ENCODE measurements at regions not wholly inside any gene's neighbourhood (a gene's known extent, or its start where the extent isn't known, plus 50 kb on each side); places are given as distances from the start of the nearest gene placed in this dataset.

DNA sequence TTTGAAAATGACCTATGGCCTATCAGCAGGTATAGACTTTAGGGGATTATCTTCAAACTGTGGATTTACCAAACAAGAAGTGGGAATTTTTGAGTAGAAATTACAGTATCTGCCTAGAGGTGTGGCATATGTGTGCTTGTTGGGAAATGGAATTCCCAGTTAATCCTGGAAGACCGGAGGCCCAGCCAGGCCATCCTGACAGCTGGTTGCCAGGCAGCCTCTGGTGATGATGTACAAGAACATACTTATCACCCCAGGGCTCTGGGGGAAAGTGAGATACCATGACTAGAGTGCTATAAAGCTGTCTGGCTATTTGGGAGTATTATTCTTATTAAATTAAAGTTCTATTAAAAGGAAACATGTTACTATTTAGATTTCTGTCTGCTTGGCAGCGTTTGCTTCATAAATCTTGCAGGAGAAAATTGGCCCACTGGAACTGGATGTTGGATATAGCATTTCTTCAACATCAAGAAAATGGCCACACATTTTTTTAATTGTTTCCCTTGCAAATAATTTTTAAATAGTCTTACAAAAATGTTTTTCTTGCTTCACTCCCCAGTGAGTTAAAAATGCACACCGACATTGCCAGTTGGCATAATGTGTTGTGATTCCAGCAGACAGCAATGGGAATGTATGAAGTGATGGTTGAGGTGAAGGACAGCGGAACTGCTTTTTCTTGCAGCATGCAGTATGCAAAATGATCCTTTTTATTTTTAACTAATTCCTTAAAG, 187.8 kb downstream of the MYLK4 start:
- no peak for DNase-seq

DNA sequence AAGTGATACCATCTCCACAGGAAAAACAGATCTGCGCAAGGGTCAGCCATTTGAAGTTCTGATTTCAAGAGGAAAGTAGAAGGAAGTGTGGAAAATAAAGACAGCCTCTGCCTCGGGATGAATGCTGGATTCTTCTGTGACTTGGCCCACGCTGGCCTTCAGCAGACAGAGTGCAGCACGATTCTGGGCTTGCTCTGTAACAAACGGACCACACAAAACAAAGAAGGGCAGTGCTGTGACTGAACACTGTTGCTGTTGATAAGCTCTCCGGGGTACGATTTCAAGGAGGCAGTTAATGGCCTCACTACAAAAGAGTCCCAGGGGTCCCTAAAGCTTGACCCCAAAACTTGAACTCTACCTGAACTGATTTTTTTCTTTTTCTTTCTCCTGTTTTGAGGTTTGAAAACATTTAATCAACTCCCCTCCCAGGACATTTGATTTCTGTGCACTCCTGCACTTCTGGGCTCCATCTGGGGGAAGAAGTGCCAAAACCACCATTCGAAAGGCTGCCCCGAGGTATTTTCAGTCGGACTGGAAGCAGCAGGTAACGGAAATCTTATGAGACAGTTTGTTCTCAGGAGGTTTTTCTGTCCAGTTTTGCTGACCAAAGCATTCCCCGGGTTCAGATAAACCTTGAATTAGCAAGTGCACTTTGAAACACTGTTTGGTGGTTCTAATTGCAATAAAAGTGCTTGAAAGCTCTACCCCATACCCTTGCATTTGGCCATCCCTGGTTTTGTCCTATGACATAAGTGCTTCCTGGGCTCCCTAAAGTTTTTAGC, 189.6 kb downstream of the MYLK4 start:
- DNase-seq: no peak

DNA sequence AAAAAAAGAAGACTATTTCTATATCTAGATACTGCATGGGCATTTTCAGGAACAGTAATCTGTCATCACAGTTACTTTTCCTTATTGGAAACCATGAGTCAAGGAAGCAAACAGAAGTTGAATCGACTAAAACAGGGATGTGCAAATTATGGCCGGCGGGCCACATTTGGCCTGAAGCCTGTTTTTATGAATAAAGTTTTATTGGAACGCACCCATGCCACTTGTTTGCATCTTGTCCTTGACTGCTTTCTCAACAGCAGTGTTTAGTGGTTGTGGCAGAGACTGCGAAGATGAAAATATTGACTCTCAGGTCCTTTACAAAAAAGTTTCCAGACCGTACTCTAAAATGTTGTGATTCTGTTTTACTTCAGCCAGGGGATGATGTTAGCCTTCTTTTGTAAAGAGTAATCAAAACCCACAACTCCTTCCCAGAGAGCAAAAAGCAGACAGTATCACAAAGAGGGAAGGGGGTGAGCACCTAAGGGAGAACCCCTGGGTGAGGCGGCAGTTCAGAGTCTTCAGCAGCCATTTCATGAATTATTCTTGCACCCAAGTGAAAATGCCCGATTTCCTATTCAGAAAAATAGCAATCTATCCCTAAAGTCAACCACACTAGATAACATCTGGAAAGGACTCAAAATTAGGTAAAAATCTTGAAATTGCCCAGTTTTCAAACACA, 190.4 kb downstream of the MYLK4 start:
- no peak for DNase-seq

DNA sequence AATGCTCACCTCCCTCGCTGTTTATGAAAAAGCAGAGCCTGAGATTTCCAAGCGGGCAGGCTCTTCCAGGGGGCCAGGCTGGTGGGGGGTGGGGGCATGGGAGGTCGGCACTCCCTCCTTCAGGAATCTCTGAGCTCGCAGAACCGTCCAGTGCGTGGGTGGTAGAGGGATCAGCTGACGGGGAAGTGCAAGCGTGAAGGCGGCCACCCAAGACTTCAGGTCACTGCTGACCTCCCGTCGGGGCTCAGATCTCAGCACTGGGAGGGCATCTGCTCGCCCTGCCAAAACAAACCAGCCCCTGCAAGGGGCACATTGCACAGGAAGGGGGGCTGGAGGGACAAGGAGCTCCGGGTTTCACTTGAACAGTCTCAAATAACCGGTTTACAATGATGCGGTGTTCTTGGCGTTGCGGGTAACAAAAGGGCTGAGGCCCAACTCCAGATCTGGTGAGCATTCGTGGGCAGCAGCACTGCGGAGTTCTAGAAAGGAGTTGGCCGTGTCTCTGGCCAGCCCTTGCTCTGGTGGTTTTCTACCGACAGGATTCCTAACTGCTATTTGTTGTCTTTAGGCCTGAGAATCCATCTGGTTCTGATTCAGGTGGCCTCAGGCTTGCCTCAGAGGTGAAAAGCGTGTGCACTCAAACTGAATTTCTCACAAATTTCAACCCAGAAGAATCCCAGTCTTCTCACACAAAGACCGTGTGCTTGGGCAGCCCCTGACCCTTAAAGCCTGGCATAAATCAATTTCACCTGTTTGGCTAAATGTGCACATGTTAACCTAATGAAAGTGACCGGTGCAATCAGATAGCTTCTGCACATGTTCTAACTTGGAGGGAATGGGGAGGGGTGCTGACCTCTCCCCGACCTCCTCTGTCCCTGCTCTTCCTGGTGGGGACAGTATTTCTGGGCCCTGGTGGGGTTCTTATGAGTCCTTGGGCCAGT, 191.6 kb downstream of the MYLK4 start:
- no peak for DNase-seq

- DNase-seq: no peak
Observed at GRCh38 chr6:2558098-2558680, 192.5 kb downstream of the MYLK4 start.

DNA sequence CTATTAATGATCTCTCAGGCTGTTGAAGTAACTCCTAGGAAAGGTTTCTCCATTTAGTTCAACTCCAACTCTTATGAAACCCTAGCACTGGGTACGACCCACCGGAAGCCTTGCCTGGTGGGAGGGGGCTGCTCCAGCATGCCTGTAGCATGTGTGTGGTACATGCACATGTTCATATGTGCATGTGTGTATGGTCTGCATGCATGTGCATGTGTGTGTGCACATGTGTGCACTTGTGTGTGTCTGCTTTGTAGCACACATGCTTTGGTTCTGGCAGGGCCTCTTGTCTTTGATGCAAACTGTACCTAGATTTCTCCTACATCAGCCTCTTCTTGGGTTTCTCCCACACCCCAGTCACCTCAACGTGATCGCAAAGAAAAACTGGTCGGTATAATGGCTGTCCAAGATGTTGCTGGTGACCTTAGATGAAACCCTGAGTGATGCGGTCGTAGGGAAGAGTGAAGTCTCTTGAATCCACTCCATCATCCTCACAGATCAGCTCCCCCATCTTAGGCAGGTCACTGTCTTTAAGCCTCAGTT, 193.5 kb downstream of the MYLK4 start:
- DNase-seq: no peak

DNA sequence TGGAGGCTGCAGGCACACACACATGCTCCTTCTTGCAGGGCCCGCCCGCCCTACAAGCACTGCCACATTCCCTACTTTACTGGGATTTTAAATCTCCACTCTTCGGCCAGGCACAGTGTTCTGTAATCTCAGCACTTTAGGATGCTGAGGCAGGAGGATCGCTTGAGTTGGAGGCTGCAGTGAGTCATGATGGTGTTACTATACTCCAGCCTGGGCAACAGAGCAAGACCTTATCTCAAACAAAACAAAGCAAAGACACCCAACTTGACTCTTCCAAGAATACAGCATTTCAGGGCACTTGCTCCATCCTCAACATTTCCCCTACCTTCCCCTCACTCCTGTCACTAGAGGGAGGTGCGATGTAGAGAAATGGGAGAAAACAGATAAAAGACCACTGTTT, 194.0 kb downstream of the MYLK4 start:
- DNase-seq: no peak

DNA sequence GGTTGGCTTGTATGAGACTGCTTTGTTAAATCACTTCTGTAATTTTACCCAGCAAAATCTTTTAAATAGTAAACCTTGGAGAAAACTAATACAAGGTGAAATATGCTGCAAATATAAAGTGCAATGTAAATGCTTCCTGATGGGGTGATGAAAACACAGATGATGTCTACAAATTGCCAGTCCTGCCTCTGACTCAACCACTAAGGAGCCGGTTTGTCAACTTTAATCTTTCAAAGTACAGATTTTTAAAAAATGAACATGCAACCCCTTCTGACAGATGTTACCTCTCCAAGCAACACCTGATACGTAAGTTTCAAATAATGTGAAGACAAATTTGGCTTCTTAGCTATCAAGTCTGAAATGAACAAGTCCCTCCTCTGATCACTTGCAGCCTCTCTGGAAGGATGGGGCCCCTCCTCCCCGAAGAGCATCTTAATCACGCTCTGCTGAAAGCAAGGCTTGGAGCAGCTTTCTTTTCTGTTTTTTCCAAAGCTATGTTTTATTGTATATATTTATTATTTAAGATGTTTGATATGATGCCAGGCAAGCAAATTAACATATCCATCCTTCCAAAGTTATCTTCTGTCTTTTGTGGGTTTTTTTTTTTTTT, 196.0 kb downstream of the MYLK4 start:
- DNase-seq: no peak

- DNase-seq: no peak
Observed at GRCh38 chr6:2552526-2553154, 198.1 kb downstream of the MYLK4 start.

DNA sequence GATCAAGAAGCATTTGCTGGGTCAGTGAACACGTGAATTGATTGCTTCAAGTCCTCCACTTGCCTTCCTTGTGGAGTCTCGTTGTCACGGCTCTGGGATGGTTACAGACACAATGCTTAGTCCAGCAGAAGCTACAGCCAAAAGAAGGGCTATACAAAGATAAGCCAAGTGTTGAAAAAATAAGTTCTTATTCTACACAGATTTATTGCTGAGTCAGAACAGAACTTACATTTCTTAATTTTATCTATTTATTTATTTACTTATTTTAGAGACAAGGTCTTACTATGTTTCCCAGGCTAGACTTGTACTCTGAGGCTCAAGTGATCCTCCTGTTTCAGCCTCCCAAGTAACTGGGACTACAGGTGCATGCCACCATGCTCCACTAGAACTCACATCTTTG, 199.0 kb downstream of the MYLK4 start:
- no peak for DNase-seq

- no peak for DNase-seq
Observed at GRCh38 chr6:2550247-2550646, 200.5 kb downstream of the MYLK4 start.

GRCh38 chr6:2549834-2550233, 200.9 kb downstream of the MYLK4 start:
- DNase-seq: no peak

- DNase-seq: no peak
Observed at GRCh38 chr6:2547355-2547754, 203.4 kb downstream of the MYLK4 start.

DNA sequence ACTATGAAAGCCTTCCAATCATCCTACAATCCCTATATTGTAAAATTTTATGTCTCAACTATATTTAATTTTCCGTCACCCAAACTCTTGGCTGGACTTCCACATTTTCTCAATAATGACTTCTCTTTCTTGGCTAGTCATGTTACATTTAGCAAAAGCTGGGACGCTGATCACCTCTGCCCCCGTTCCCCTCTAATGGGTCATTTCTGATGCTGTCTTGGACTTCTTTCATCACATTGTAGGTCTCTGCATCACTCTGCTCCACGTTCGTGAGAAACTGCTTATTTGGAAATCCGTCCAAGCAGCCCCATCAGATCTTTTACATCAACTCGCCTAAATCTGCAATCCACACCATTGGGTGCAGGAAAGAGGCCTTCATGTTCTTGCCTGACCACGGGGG, 203.8 kb downstream of the MYLK4 start:
- no peak for DNase-seq

GRCh38 chr6:2545383-2546038, 205.2 kb downstream of the MYLK4 start:
- DNase-seq: no peak

- no peak for DNase-seq
Observed at GRCh38 chr6:2543321-2543720, 207.4 kb downstream of the MYLK4 start.

- no peak for DNase-seq
Observed at GRCh38 chr6:2542858-2543218, 207.9 kb downstream of the MYLK4 start.

DNA sequence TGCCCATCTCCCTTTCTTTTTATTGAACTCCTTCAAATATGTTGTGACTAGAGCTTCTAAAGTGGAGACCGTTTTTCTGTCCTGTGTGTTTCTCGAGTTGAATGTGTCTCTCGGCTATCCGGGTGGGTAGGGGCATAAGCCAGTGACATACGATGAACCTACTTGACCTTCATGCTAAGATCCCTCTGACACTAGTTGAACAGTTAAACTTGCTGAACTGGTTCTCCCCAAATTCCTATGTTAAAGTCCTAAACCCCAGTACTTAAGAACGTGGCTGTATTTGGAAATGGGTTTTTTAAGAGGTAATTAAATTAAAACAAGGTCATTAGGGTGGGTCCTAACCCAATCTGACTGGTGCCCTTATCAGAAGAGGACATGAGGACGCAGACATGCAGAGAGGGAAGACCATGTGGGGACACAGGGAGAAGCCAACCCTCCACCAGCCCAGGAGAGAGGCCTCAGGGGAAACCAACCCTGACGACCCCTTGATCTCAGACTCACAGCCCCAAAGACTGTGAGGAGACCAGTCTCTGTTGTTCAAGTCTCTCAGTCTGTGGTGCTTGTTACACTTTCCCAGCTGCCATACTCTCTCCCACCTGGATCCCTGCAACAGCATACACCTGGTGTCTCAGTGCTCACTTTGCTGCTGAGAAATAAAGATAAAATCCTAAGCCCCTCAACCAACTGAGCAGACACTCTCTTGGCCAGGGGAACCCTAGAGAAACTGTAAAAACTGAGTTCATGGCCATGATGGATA, 208.4 kb downstream of the MYLK4 start:
- no peak for DNase-seq

DNA sequence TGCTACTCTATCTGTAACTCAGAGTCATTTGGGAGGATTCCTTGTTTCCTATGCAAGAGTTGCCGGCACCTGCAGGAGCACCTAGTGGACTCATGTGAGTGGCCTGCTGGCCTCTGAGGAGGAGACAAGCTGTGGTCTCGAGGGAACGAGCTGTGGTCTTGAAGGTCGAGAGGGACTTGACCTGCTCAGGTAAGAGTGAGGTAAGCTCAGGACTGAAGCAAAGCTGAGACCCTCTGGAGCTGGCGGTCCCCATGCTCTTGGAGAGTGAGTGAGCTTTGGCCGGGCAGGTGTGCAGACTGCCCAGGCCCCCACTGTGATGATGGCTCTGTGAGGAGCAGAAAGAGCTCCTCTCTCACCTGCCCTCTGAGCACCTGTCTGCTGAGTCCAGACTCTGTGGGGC, 214.3 kb downstream of the MYLK4 start:
- DNase-seq: no peak

- DNase-seq: no peak
Observed at GRCh38 chr6:2535506-2535905, 215.2 kb downstream of the MYLK4 start.
